HG02840 (cell line): ENCODE measurements at regions not wholly inside any gene's neighbourhood (a gene's known extent, or its start where the extent isn't known, plus 50 kb on each side); places are given as distances from the start of the nearest gene placed in this dataset.
"Not testable (repeated sequence)": the region's sequence is repeated elsewhere in the genome, so short reads cannot be mapped to it uniquely, and the experiment has no call there.

Experiments
- ATAC-seq: cut with Tn5 transposase; IDR thresholded peaks from one replicate; pipeline ENCODE4 v1.9.1; 2021; ENCODE audit warnings: mild to moderate bottlenecking, moderate library complexity, moderate number of reproducible peaks; ENCODE audit not compliant: unreplicated experiment, low FRiP score

GRCh38 chr21:16211339-16212303 is 481.8 kb downstream of the USP25 start:
- ATAC-seq: no peak

GRCh38 chr21:16213518-16213917 is 483.7 kb downstream of the USP25 start:
- ATAC-seq: no peak

DNA sequence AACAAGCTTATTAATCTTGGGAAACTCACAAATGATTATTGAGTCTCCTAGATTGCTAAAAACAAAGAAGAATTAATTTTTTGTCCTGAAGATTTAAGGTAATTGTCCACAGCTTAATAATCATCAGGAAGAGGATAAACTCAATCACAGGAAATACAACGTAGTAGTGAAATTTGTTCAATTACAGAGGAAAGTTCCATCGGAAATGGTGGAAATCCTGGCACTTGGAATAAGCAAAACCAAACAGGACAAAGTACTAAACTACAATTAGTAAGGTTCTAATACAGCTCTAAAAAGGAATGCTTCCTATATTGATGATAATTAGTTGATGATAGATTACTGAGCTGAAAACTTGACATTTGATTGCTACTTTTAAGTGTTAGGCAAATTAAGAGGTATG is 485.4 kb downstream of the USP25 start:
- no peak for ATAC-seq

DNA sequence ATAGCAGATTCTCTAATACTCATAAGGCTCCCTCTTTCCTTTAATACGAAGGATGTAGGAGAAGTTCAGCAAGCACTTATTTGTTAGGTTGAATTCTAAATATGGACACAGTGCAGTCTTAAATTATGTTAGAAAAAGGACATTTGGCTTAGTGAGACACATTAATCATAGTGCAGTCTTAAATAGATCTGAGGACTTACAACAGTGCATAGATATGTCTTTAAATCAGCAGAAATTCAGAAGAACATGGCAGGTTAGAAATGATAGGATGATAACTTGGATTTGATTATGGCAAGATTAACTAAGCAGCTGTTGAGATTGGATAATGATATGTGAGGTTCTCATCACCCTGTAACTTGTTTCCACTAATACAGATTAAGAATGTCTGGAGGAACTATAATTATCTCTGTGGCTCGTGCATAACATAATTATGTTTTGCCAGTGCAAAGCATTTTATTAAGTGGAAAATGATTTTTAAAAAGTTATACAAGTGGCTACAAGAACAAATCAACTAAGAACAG is 485.9 kb downstream of the USP25 start:
- no peak for ATAC-seq

- ATAC-seq: no peak
Measured at GRCh38 chr21:16216288-16216962, 486.6 kb downstream of the USP25 start.

- ATAC-seq: no peak
Measured at GRCh38 chr21:16218682-16219343, 489.0 kb downstream of the USP25 start.

GRCh38 chr21:16224756-16225155 is 495.0 kb downstream of the USP25 start:
- not testable (repeated sequence) for ATAC-seq

- no peak for ATAC-seq
Measured at GRCh38 chr21:16239659-16240265, 510.0 kb downstream of the USP25 start.

DNA sequence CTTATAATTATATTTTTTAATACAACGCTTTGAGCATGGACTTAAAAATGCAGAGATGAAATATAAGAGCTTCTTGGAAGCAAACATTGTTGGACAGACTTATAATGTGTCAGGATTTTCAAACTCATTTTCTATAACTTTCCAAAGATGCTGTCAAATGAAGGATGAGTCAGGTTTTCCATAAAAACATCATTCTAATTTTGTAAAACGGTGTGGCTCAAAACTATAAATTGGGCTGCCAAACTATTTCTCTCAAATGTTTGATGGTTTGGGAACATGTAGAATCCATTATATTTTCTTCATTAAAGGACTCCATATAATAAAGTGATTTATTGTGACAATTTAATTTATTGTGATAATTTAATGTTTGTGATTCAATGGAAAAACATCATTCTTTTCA is 511.2 kb downstream of the USP25 start:
- ATAC-seq: no peak

DNA sequence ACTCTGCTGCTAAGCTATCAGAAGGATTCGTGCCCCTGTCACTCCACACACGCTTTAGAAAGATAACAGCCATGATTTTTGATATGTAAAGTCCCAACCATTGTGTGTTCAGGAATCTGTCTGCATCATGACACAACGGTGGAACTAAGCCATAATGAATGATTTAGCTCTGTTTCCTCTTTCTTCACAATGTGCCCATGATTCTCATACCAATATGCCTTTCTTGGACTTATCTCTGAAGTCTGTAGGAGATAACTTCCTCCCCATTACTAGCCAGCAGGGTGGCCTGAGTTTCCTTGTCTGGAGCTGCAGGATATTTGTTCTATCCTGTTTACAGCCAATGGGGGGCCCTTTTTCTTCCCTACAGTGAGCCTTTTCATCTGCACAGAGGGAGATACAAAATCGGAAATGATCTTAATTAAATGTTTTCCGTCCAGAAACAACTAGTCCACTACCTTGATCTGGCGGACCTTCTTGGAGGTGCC is 511.7 kb downstream of the USP25 start:
- no peak for ATAC-seq

DNA sequence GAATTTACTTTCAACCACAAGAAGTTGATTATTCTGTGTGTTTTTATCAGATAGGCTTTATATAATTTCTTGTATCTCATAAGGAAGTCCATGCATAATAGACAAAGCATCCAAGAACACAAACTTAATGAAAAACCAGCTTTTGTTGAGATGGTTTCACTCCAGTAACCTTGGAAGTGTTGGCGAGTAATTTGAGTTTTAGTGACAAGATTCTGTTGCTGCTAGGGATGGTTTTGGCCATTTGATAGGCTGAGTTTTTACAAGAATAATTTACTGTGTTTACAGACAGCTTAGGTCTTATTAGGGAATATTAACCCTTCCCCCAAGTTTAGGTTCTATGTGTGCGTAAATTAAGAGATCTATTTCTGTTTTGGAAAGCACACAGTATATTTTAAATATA is 513.6 kb downstream of the USP25 start:
- ATAC-seq: no peak

- ATAC-seq: no peak
Measured at GRCh38 chr21:16248705-16249104, 518.9 kb downstream of the USP25 start.

DNA sequence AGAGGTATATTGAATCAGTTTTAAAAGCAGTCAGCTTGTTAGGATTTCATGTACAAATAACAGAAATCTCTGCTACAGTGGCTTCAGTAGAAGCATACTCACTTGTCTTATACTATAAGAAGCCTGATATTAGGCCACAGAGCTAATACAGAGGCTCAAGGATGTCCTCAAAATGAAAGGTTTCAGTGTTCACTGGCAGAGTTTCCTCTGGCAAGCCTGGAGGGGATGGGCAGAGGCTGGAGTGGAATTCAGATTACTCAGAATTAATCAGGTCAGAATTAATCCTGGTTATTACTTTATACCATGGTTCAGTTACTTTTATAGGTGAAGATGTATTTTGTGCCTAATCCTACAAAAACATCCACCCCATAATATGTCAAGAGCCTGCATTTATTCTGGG is 520.5 kb downstream of the USP25 start:
- ATAC-seq: no peak

- ATAC-seq: no peak
Measured at GRCh38 chr21:16258844-16259611, 529.2 kb downstream of the USP25 start.

- no peak for ATAC-seq
Measured at GRCh38 chr21:16262091-16262490, 532.3 kb downstream of the USP25 start.

DNA sequence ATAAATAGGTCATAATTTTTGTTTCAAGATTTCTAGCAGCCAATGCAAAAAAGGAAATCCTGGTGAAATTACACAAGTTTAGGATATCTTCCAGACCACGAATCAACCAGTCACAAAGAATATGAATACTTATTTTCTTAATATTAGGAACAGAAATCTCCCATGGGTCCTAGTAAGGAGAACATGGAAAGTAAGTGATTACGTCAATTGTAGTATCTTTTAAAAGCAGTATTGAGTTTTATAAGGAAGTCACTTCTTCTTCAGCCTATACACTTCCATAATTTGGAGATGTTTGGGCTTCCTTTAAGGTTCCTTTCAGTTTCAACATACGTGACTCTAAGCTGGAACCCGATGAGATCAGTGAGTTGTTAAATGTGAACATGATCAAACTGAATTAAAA is 534.5 kb downstream of the USP25 start:
- no peak for ATAC-seq

DNA sequence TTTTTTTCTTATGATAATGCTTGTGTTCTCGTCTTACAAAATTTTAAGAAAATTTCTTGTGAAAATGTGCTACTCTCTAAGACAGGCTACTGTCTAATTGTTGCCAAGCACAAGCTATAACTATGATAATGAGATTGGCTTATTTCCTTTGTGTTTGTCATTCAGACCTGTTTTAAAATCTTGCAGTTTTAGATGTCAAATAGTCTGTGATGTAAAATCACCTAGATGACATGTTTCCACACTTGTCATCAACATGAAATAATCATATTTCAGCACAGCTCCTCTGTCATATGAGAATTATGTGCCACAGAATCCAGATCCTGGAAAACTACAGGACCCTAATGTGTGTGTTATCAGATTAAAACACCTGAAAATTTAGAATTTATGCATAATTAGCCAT is 539.7 kb downstream of the USP25 start:
- ATAC-seq: no peak

DNA sequence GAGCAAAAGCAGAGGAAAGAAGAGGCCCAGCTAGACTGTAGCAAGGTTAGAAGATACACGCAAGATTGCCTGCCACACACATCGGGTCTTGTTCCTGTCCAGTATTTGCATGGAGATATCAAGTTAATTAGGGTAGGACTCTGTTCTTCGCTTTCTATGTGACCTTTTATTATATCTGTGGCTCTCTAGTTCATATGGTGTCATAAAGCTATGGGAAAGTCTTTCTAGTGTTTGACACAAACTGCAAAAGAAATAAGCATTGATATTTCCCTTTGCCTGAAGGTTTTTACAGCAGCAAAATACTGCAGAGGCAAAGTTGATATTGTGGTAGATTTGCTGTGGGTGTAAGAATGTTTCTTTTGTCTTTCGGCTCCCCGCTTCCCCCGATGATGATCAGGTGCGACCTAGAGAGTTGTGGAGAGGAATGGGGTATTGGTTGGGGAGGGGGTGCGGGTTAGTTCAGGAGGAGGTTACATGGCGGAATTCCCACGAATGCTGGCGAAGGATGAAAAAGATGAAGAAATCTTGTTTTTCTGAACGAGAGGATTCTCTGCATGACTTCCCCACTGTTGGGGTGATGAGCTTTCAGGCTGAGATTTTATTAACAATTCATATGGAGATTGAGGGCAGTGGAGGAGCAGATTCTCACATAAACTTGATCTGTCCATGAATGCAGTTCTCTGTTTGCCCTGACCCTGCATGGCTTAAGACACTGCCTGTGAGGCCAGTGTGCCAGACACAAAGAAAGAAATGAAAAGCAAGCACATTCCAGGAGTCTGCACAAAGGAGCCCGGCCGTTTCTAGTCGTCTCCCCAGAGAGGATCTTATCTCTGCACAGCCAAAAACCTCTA is 550.2 kb downstream of the USP25 start:
- ATAC-seq: no peak

DNA sequence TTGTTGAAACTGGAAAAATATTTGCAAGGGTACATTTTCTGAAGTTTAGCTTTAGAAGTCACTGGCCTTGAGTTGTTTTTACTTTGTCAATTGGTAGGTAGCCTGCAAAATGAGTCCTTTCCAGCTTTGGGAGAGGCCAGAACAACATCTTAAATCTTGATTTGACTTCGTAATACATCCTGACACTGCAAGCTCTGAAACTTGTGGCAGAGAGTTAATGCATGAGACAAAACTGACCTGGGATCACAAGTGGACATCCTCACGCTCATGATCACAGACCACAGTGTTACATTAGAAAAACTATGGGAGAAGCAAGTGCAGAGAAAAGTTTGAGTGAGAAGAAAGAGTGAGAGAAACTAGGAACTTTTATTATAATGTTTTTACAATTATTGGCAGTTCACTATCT is 550.9 kb downstream of the USP25 start:
- no peak for ATAC-seq
